OCI-LY7 (cell line): ENCODE measurements at regions not wholly inside any gene's neighbourhood (a gene's known extent, or its start where the extent isn't known, plus 50 kb on each side); places are given as distances from the start of the nearest gene placed in this dataset.

Experiments used
- EZH2phosphoT487 ChIP-seq: fragments of 200-600 bp; sonication (generic); IDR thresholded peaks from 2 replicates; pipeline ENCODE4 v1.6.1; 2018; ENCODE audit warnings: low read depth, borderline replicate concordance, mild to moderate bottlenecking, mixed run types, antibody characterized with exemption, low read length, moderate library complexity, mixed read lengths
- TF ChIP-seq, protein P1 (sequence below): fragments of 200-600 bp; sonication (generic); conservative IDR thresholded peaks from 2 replicates; pipeline ENCODE4 v1.5.1; 2014; ENCODE audit warnings: mild to moderate bottlenecking, antibody characterized with exemption, low read length, moderate library complexity, mixed read lengths

DNA sequence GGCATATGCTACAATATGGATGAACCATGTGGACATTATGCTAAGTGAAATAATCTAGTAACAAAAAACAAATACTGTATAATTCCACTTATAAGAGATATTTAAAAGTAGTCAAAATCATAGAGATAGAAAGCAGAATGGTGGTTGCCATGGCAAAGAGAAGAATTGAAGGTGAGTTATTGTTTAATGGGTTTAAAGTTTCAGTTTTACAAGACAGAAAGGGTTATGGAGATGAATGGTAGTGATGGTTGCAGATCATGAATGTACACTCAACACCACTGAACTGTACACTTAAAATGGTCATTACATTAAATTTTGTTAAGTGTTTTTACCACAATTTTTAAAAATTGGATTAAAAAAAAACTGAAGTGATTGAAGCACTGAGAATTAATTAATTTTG is 298.2 kb upstream of the ZC3H15 start:
- TF ChIP-seq, protein P1, sequence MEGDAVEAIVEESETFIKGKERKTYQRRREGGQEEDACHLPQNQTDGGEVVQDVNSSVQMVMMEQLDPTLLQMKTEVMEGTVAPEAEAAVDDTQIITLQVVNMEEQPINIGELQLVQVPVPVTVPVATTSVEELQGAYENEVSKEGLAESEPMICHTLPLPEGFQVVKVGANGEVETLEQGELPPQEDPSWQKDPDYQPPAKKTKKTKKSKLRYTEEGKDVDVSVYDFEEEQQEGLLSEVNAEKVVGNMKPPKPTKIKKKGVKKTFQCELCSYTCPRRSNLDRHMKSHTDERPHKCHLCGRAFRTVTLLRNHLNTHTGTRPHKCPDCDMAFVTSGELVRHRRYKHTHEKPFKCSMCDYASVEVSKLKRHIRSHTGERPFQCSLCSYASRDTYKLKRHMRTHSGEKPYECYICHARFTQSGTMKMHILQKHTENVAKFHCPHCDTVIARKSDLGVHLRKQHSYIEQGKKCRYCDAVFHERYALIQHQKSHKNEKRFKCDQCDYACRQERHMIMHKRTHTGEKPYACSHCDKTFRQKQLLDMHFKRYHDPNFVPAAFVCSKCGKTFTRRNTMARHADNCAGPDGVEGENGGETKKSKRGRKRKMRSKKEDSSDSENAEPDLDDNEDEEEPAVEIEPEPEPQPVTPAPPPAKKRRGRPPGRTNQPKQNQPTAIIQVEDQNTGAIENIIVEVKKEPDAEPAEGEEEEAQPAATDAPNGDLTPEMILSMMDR = no peak
- TF ChIP-seq EZH2phosphoT487 = no peak
